ENCODE measurements at regions not wholly inside any gene's neighbourhood (a gene's known extent, or its start where the extent isn't known, plus 50 kb on each side); places are given as distances from the start of the nearest gene placed in this dataset.

DNA sequence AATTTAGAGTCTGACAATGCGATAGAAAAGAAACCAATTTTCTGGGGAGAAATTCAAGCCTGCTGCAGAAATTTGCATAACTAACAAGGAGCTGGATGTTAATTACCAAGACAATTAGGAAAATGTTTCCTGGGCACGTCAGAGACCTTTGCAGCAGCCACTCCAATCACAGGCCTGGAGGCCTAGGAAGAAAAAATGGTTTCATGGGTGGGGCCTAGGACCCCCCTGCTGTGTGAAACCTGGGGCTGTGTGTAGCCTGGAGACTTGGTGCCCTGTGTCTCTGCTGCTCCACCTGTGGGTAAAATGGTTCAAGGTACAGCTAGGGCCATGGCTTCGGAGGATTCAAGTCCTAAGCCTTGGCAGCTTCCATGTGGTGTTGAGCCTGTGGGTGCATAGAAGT, 837.9 kb downstream of the OTOL1 start:
- Histone ChIP-seq H2AFZ (ENCODE audit: low read depth, low read length) (no peak overlapping the region), H3K9me3 (ENCODE audit: insufficient read depth, low read length) (no peaks in the 10 kb centered on the region), H3K4me2 (ENCODE audit: low read length) (no peak overlapping the region), H3K79me2 (ENCODE audit: low read length) (no peaks in the 10 kb centered on the region), H3K4me3 (ENCODE audit: low read length) (no peak overlapping the region), H3K27me3 (ENCODE audit: low read depth, low read length) (no peaks in the 10 kb centered on the region), H3K4me1 (ENCODE audit: low read length) (no peaks in the 10 kb centered on the region), H3K36me3 (replicated peaks; ENCODE audit: low read depth, low read length) (no peaks in the 10 kb centered on the region), H3K27ac (ENCODE audit: low read length) (no peak overlapping the region), H4K20me1 (ENCODE audit: insufficient read depth, low read length) (no peaks in the 10 kb centered on the region), H3K9ac (ENCODE audit: low read length) (no peak overlapping the region)
- TF ChIP-seq CTCF (IDR thresholded peaks at IDR 0.05; ENCODE audit: low read depth, low read length) (no peak), EZH2phosphoT487 (IDR thresholded peaks at IDR 0.05; ENCODE audit: low read depth) (no peak)

- Histone ChIP-seq H3K79me2 (ENCODE audit: low read length) (no peaks in the 10 kb centered on the region), H4K20me1 (ENCODE audit: insufficient read depth, low read length) (no peaks in the 10 kb centered on the region), H2AFZ (ENCODE audit: low read depth, low read length) (no peak overlapping the region), H3K36me3 (replicated peaks; ENCODE audit: low read depth, low read length) (no peaks in the 10 kb centered on the region), H3K27me3 (ENCODE audit: low read depth, low read length) (no peaks in the 10 kb centered on the region), H3K4me2 (ENCODE audit: low read length) (no peak overlapping the region), H3K4me1 (ENCODE audit: low read length) (no peaks in the 10 kb centered on the region), H3K9ac (ENCODE audit: low read length) (no peak overlapping the region), H3K27ac (ENCODE audit: low read length) (no peak overlapping the region), H3K4me3 (ENCODE audit: low read length) (no peak overlapping the region), H3K9me3 (ENCODE audit: insufficient read depth, low read length) (no peaks in the 10 kb centered on the region)
- no peak for TF ChIP-seq EZH2phosphoT487 (IDR thresholded peaks at IDR 0.05; ENCODE audit: low read depth)
- no peak for TF ChIP-seq CTCF (IDR thresholded peaks at IDR 0.05; ENCODE audit: low read depth, low read length)
These were observed 841.0 kb downstream of the OTOL1 start for GRCh38 chr3:162337630-162338029.

- H3K36me3 ChIP-seq (replicated peaks; ENCODE audit: low read depth, low read length): no peaks in the 10 kb centered on the region
- no peak overlapping the region for H3K9ac ChIP-seq (ENCODE audit: low read length)
- no peaks in the 10 kb centered on the region for H4K20me1 ChIP-seq (ENCODE audit: insufficient read depth, low read length)
- no peak for TF ChIP-seq CTCF (IDR thresholded peaks at IDR 0.05; ENCODE audit: low read depth, low read length)
- TF ChIP-seq EZH2phosphoT487 (IDR thresholded peaks at IDR 0.05; ENCODE audit: low read depth): no peak
- no peaks in the 10 kb centered on the region for H3K79me2 ChIP-seq (ENCODE audit: low read length)
- no peak overlapping the region for H3K4me2 ChIP-seq (ENCODE audit: low read length)
- H3K4me1 ChIP-seq (ENCODE audit: low read length): no peaks in the 10 kb centered on the region
- no peaks in the 10 kb centered on the region for H3K27me3 ChIP-seq (ENCODE audit: low read depth, low read length)
- no peak overlapping the region for H3K27ac ChIP-seq (ENCODE audit: low read length)
- no peak overlapping the region for H2AFZ ChIP-seq (ENCODE audit: low read depth, low read length)
- H3K4me3 ChIP-seq (ENCODE audit: low read length): no peak overlapping the region
- no peaks in the 10 kb centered on the region for H3K9me3 ChIP-seq (ENCODE audit: insufficient read depth, low read length)
These were observed 841.9 kb downstream of the OTOL1 start for GRCh38 chr3:162338514-162338913.

GRCh38 chr3:162348912-162349311, 852.3 kb downstream of the OTOL1 start:
- Histone ChIP-seq H3K9me3 (ENCODE audit: insufficient read depth, low read length) (no peaks in the 10 kb centered on the region), H3K9ac (ENCODE audit: low read length) (no peak overlapping the region), H4K20me1 (ENCODE audit: insufficient read depth, low read length) (no peaks in the 10 kb centered on the region), H3K27ac (ENCODE audit: low read length) (no peak overlapping the region), H2AFZ (ENCODE audit: low read depth, low read length) (no peak overlapping the region), H3K4me2 (ENCODE audit: low read length) (no peak overlapping the region), H3K36me3 (replicated peaks; ENCODE audit: low read depth, low read length) (no peaks in the 10 kb centered on the region), H3K79me2 (ENCODE audit: low read length) (no peaks in the 10 kb centered on the region), H3K4me1 (ENCODE audit: low read length) (peaks cover 9% of the 10 kb centered on the region), H3K27me3 (ENCODE audit: low read depth, low read length) (no peaks in the 10 kb centered on the region), H3K4me3 (ENCODE audit: low read length) (no peak overlapping the region)
- no peak for TF ChIP-seq EZH2phosphoT487 (IDR thresholded peaks at IDR 0.05; ENCODE audit: low read depth)
- TF ChIP-seq CTCF (IDR thresholded peaks at IDR 0.05; ENCODE audit: low read depth, low read length): no peak

Measured in OCI-LY3 (cell line).